Adrenal gland (tissue), 5 donors: ENCODE measurements at regions not wholly inside any gene's neighbourhood (a gene's known extent, or its start where the extent isn't known, plus 50 kb on each side); places are given as distances from the start of the nearest gene placed in this dataset.

Experiments used
- POLR2A ChIP-seq, 2 donors: fragments of 450-650 bp; IDR thresholded peaks; one replicate each; pipeline ENCODE4 v1.6.1; 2017; ENCODE audit warnings: antibody characterized with exemption in 2 of 2, mild to moderate bottlenecking in 2 of 2, moderate library complexity in 1 of 2
- TF ChIP-seq, protein P1 (sequence below), 6 experiments: fragments of 450-650 bp in 4 of 6; fragments of 200-600 bp in 2 of 6; sonication (generic) in 1 of 6; IDR thresholded peaks; 1 replicate in 5 of 6; 2 replicates in 1 of 6; pipeline versions ENCODE4 v1.5.1 to v1.8.0; 2016 to 2021; ENCODE audit warnings: antibody characterized with exemption in 6 of 6, mild to moderate bottlenecking in 2 of 6, moderate library complexity in 1 of 6
- donor health status: DM: no; HTN: no; CAD: no.

DNA sequence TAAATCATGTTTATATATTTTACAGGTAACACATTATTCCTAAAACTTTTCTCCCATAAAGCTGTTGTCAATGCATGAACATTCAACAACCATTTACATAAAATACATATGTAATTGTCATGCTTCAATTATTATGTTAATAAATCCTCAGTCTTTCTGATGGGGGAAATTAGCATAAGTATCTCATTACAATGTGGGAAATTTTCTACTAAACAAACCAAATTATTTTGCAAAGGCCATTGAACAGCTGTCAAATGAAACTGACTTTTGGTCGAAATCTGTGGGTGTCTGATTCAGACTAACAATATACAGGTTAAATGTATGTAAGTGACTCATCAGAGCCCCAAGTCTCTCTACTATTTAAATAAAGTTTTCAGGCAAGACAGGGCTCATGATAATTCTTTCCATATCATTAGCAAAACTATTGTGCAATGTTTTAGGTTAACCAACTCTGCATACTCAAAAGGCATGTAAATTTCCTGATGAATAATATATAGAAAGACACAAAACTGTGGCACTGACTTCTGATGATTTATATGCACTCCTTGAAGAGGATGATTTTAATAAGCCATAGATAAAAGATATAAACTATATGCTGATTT lies 795.3 kb upstream of the AADAT start:
- TF ChIP-seq, protein P1, sequence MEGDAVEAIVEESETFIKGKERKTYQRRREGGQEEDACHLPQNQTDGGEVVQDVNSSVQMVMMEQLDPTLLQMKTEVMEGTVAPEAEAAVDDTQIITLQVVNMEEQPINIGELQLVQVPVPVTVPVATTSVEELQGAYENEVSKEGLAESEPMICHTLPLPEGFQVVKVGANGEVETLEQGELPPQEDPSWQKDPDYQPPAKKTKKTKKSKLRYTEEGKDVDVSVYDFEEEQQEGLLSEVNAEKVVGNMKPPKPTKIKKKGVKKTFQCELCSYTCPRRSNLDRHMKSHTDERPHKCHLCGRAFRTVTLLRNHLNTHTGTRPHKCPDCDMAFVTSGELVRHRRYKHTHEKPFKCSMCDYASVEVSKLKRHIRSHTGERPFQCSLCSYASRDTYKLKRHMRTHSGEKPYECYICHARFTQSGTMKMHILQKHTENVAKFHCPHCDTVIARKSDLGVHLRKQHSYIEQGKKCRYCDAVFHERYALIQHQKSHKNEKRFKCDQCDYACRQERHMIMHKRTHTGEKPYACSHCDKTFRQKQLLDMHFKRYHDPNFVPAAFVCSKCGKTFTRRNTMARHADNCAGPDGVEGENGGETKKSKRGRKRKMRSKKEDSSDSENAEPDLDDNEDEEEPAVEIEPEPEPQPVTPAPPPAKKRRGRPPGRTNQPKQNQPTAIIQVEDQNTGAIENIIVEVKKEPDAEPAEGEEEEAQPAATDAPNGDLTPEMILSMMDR (IDR thresholded peaks at IDR 0.05), result no peak
- TF ChIP-seq POLR2A (IDR thresholded peaks at IDR 0.05), result no peak
